ENCODE measurements at regions not wholly inside any gene's neighbourhood (a gene's known extent, or its start where the extent isn't known, plus 50 kb on each side); places are given as distances from the start of the nearest gene placed in this dataset.
A peak's percentile ranks its signal among the peaks of the same experiment; 100 is the strongest.

GRCh38 chr17:77879896-77880280 is 78.6 kb upstream of the TNRC6C start:
- Mint-ChIP-seq H3K4me3 (no peak overlapping the region), H3K27me3 (ENCODE audit: low read depth) (no peaks in the 10 kb centered on the region), H3K4me1 (ENCODE audit: low read depth) (peaks cover 55% of the 10 kb centered on the region), H3K36me3 (ENCODE audit: low read depth) (peaks cover 14% of the 10 kb centered on the region), H3K9me3 (ENCODE audit: insufficient read depth) (peaks cover 13% of the 10 kb centered on the region), H3K27ac (no peak overlapping the region)
- CTCF ChIA-PET = interaction anchor here (1.3 to 2.0 kb wide), 3 partner anchors 8 to 134 kb away, joined by 3 to 14 read pairs (median 3); no protein-coding TSS in a partner anchor
- ATAC-seq (no peak), DNase-seq (no peak)
- POLR2A ChIA-PET = interaction anchor here (1.9 to 3.5 kb wide), 2 partner anchors 10 to 78 kb away, joined by 7 to 34 read pairs; partner anchors contain the start of gene TNRC6C

GRCh38 chr17:77880711-77881450 is 77.6 kb upstream of the TNRC6C start:
- peaks cover 7% of the 10 kb centered on the region for H3K36me3 Mint-ChIP-seq (ENCODE audit: low read depth)
- CTCF ChIA-PET = interaction anchor here (0.6 to 2.0 kb wide), 8 partner anchors 9 to 255 kb away, joined by 3 to 14 read pairs (median 4); partner anchors contain the start of gene TNRC6C
- peaks cover 3% of the 10 kb centered on the region for H3K27me3 Mint-ChIP-seq (ENCODE audit: low read depth)
- peaks cover 4% of the 10 kb centered on the region for H3K9me3 Mint-ChIP-seq (ENCODE audit: insufficient read depth)
- POLR2A ChIA-PET = interaction anchor here (0.9 to 3.5 kb wide), 9 partner anchors 8 to 236 kb away, joined by 3 to 34 read pairs (median 5); partner anchors contain the start of gene TNRC6C
- H3K4me1 Mint-ChIP-seq (ENCODE audit: low read depth) = peaks cover 57% of the 10 kb centered on the region
- peak overlapping the region; percentile 63 for H3K4me3 Mint-ChIP-seq
- DNase-seq (no peak), ATAC-seq (no peak)
- peak overlapping the region; percentile 91 for H3K27ac Mint-ChIP-seq

GRCh38 chr17:77881545-77881944 is 77.0 kb upstream of the TNRC6C start:
- peak; percentile 71 for ATAC-seq
- peak overlapping the region; percentile 63 for H3K4me3 Mint-ChIP-seq
- DNase-seq = peak; percentile 90
- peak overlapping the region; percentile 91 for H3K27ac Mint-ChIP-seq
- POLR2A ChIA-PET = interaction anchor here (0.7 to 3.5 kb wide), 10 partner anchors 9 to 236 kb away, joined by 3 to 34 read pairs (median 4); partner anchors contain the start of gene TNRC6C
- CTCF ChIA-PET = interaction anchor here (0.6 to 2.0 kb wide), 6 partner anchors 77 to 254 kb away, joined by 3 to 14 read pairs (median 4); partner anchors contain the start of gene TNRC6C
- H3K27me3 Mint-ChIP-seq (ENCODE audit: low read depth) = peaks cover 10% of the 10 kb centered on the region
- H3K4me1 Mint-ChIP-seq (ENCODE audit: low read depth) = peaks cover 61% of the 10 kb centered on the region
- peaks cover 2% of the 10 kb centered on the region for H3K36me3 Mint-ChIP-seq (ENCODE audit: low read depth)
- H3K9me3 Mint-ChIP-seq (ENCODE audit: insufficient read depth) = no peaks in the 10 kb centered on the region

- Mint-ChIP-seq H3K27ac (peak overlapping the region; percentile 91), H3K36me3 (ENCODE audit: low read depth) (no peaks in the 10 kb centered on the region), H3K4me1 (ENCODE audit: low read depth) (peaks cover 63% of the 10 kb centered on the region), H3K9me3 (ENCODE audit: insufficient read depth) (no peaks in the 10 kb centered on the region), H3K27me3 (ENCODE audit: low read depth) (peaks cover 15% of the 10 kb centered on the region), H3K4me3 (peak overlapping the region; percentile 63)
- POLR2A ChIA-PET = interaction anchor here (0.7 to 3.5 kb wide), 9 partner anchors 10 to 237 kb away, joined by 3 to 34 read pairs (median 5); partner anchors contain the start of gene TNRC6C
- ATAC-seq (no peak), DNase-seq (peak; percentile 36)
- CTCF ChIA-PET = interaction anchor here (1.3 to 2.0 kb wide), 3 partner anchors 76 to 215 kb away, joined by 5 to 14 read pairs (median 7); partner anchors contain the start of gene TNRC6C
These were observed 76.5 kb upstream of the TNRC6C start for GRCh38 chr17:77882040-77882439.

GRCh38 chr17:77882481-77883212 is 75.9 kb upstream of the TNRC6C start:
- ATAC-seq = peak; percentile 78
- Mint-ChIP-seq H3K4me1 (ENCODE audit: low read depth) (peaks cover 67% of the 10 kb centered on the region), H3K36me3 (ENCODE audit: low read depth) (no peaks in the 10 kb centered on the region), H3K4me3 (peak overlapping the region; percentile 63), H3K9me3 (ENCODE audit: insufficient read depth) (no peaks in the 10 kb centered on the region), H3K27ac (peak overlapping the region; percentile 91), H3K27me3 (ENCODE audit: low read depth) (peaks cover 20% of the 10 kb centered on the region)
- peak; percentile 92 for DNase-seq
- ChIA-PET POLR2A (interaction anchor here (3.5 kb wide), 1 partner anchor 75 kb away, joined by 34 read pairs; the partner anchor contains the start of gene TNRC6C), CTCF (interaction anchor here (1.9 kb wide), 1 partner anchor 75 kb away, joined by 7 read pairs; the partner anchor contains the start of gene TNRC6C)

- ATAC-seq = no peak
- peaks cover 20% of the 10 kb centered on the region for H3K27me3 Mint-ChIP-seq (ENCODE audit: low read depth)
- POLR2A ChIA-PET = interaction anchor here (1.2 to 3.5 kb wide), 2 partner anchors 40 to 75 kb away, joined by 5 to 34 read pairs; partner anchors contain the start of gene TNRC6C
- CTCF ChIA-PET = no interaction called here
- H3K9me3 Mint-ChIP-seq (ENCODE audit: insufficient read depth) = no peaks in the 10 kb centered on the region
- peaks cover 72% of the 10 kb centered on the region for H3K4me1 Mint-ChIP-seq (ENCODE audit: low read depth)
- H3K27ac Mint-ChIP-seq = peak overlapping the region; percentile 91
- no peaks in the 10 kb centered on the region for H3K36me3 Mint-ChIP-seq (ENCODE audit: low read depth)
- no peak for DNase-seq
- no peak overlapping the region for H3K4me3 Mint-ChIP-seq
These were observed 75.3 kb upstream of the TNRC6C start for GRCh38 chr17:77883213-77883650.

- H3K4me1 Mint-ChIP-seq (ENCODE audit: low read depth) = peaks cover 75% of the 10 kb centered on the region
- H3K27me3 Mint-ChIP-seq (ENCODE audit: low read depth) = peaks cover 25% of the 10 kb centered on the region
- H3K36me3 Mint-ChIP-seq (ENCODE audit: low read depth) = no peaks in the 10 kb centered on the region
- H3K9me3 Mint-ChIP-seq (ENCODE audit: insufficient read depth) = no peaks in the 10 kb centered on the region
- ATAC-seq (no peak), DNase-seq (no peak)
- CTCF ChIA-PET = interaction anchor here (0.5 to 1.5 kb wide), 2 partner anchors 130 to 223 kb away, joined by 4 to 5 read pairs; no protein-coding TSS in a partner anchor
- H3K4me3 Mint-ChIP-seq = no peak overlapping the region
- H3K27ac Mint-ChIP-seq = peak overlapping the region; percentile 91
- POLR2A ChIA-PET = interaction anchor here (0.6 to 1.4 kb wide), 3 partner anchors 19 to 74 kb away, joined by 4 to 11 read pairs (median 5); partner anchors contain the start of gene TNRC6C
These were observed 74.5 kb upstream of the TNRC6C start for GRCh38 chr17:77884019-77884418.

- Mint-ChIP-seq H3K4me3 (no peak overlapping the region), H3K9me3 (ENCODE audit: insufficient read depth) (no peaks in the 10 kb centered on the region), H3K27me3 (ENCODE audit: low read depth) (peaks cover 28% of the 10 kb centered on the region), H3K27ac (no peak overlapping the region), H3K4me1 (ENCODE audit: low read depth) (peaks cover 66% of the 10 kb centered on the region), H3K36me3 (ENCODE audit: low read depth) (no peaks in the 10 kb centered on the region)
- POLR2A ChIA-PET = interaction anchor here (1.4 kb wide), 1 partner anchor 73 kb away, joined by 11 read pairs; the partner anchor contains the start of gene TNRC6C
- CTCF ChIA-PET = interaction anchor here (1.1 to 1.5 kb wide), 2 partner anchors 129 to 135 kb away, joined by 3 to 5 read pairs; no protein-coding TSS in a partner anchor
- DNase-seq (no peak), ATAC-seq (no peak)
These were observed 73.4 kb upstream of the TNRC6C start for GRCh38 chr17:77884967-77885641.

- CTCF ChIA-PET = interaction anchor here (0.8 to 1.3 kb wide), 4 partner anchors 9 to 134 kb away, joined by 3 to 4 read pairs (median 4); no protein-coding TSS in a partner anchor
- DNase-seq = no peak
These were observed 72.7 kb upstream of the TNRC6C start for GRCh38 chr17:77885678-77886386.

GRCh38 chr17:77886387-77886728 is 72.1 kb upstream of the TNRC6C start:
- DNase-seq (no peak), ATAC-seq (no peak)
- Mint-ChIP-seq H3K4me3 (no peak overlapping the region), H3K4me1 (ENCODE audit: low read depth) (peaks cover 54% of the 10 kb centered on the region), H3K36me3 (ENCODE audit: low read depth) (no peaks in the 10 kb centered on the region), H3K27me3 (ENCODE audit: low read depth) (peaks cover 28% of the 10 kb centered on the region), H3K9me3 (ENCODE audit: insufficient read depth) (no peaks in the 10 kb centered on the region), H3K27ac (no peak overlapping the region)
- ChIA-PET CTCF (interaction anchor here (0.6 to 1.3 kb wide), 5 partner anchors 9 to 133 kb away, joined by 3 to 4 read pairs (median 3); no protein-coding TSS in a partner anchor), POLR2A (interaction anchor here (0.7 to 1.3 kb wide), 3 partner anchors 72 to 272 kb away, joined by 3 to 8 read pairs (median 3); partner anchors contain the start of gene TNRC6C)

More at GRCh38 chr17:77885678-77886386, 72.7 kb upstream of the TNRC6C start:
- H3K9me3 Mint-ChIP-seq (ENCODE audit: insufficient read depth) = no peaks in the 10 kb centered on the region
- H3K4me1 Mint-ChIP-seq (ENCODE audit: low read depth) = peaks cover 59% of the 10 kb centered on the region
- no peak for ATAC-seq
- H3K36me3 Mint-ChIP-seq (ENCODE audit: low read depth) = no peaks in the 10 kb centered on the region
- H3K27me3 Mint-ChIP-seq (ENCODE audit: low read depth) = peaks cover 28% of the 10 kb centered on the region
- POLR2A ChIA-PET = interaction anchor here (0.7 to 1.3 kb wide), 2 partner anchors 72 to 272 kb away, joined by 3 to 8 read pairs; partner anchors contain the start of gene TNRC6C
- no peak overlapping the region for H3K4me3 Mint-ChIP-seq
- no peak overlapping the region for H3K27ac Mint-ChIP-seq

All from activated CD8-positive, alpha-beta T cell treated with anti-CD3 and anti-CD28 coated beads, Interleukin-2, amount 10 ng/mL, durations not matched to agents 7 days and 5 days (primary cell).